GM06990 (cell line): ENCODE measurements at regions not wholly inside any gene's neighbourhood (a gene's known extent, or its start where the extent isn't known, plus 50 kb on each side); places are given as distances from the start of the nearest gene placed in this dataset.

Source experiments
- DNase-seq: peaks from one replicate; pipeline ENCODE4 v3.0.0-alpha.2; 2011; ENCODE audit not compliant: insufficient read length; ENCODE audit errors: extremely low read depth
- H3K27me3 ChIP-seq: replicated peaks from 2 replicates; pipeline ENCODE4 v1.6.0; 2011; ENCODE audit warnings: low read length; ENCODE audit not compliant: control insufficient read depth, insufficient read depth
- H3K36me3 ChIP-seq: 2 replicates; pipeline ENCODE4 v1.5.1; 2011; ENCODE audit warnings: low read length; ENCODE audit not compliant: control insufficient read depth, insufficient read depth
- H3K4me3 ChIP-seq: replicated peaks from 2 replicates; pipeline ENCODE4 v1.5.1; 2011; ENCODE audit warnings: low read depth, mild to moderate bottlenecking, control low read depth, low read length
- TF ChIP-seq, protein P1 (sequence below): IDR thresholded peaks from 2 replicates; pipeline ENCODE4 v1.5.1; 2011; ENCODE audit warnings: low read length, control low read depth, mild to moderate bottlenecking, inconsistent platforms; ENCODE audit not compliant: insufficient read depth, poor library complexity, severe bottlenecking

DNA sequence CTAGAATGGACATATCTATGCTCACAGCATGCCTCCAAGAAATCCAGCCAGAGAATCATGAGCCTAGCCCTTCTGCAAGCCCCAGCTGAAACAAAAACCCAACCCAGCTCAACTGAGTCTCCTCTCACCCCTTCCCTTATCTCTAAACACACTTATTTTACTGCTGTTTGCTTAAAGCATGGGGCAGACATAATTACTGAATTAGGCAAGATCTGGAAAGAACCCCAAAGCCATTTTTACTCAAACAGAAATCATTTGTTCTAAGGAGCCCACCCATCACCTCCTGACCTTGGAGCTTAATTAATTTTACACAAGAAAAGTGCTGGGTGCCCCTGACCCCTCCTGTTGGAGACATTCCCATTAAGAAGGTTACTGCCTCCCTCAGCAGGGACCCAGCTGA, 291.6 kb downstream of the MAFB start:
- no peaks in the 10 kb centered on the region for H3K27me3 ChIP-seq

DNA sequence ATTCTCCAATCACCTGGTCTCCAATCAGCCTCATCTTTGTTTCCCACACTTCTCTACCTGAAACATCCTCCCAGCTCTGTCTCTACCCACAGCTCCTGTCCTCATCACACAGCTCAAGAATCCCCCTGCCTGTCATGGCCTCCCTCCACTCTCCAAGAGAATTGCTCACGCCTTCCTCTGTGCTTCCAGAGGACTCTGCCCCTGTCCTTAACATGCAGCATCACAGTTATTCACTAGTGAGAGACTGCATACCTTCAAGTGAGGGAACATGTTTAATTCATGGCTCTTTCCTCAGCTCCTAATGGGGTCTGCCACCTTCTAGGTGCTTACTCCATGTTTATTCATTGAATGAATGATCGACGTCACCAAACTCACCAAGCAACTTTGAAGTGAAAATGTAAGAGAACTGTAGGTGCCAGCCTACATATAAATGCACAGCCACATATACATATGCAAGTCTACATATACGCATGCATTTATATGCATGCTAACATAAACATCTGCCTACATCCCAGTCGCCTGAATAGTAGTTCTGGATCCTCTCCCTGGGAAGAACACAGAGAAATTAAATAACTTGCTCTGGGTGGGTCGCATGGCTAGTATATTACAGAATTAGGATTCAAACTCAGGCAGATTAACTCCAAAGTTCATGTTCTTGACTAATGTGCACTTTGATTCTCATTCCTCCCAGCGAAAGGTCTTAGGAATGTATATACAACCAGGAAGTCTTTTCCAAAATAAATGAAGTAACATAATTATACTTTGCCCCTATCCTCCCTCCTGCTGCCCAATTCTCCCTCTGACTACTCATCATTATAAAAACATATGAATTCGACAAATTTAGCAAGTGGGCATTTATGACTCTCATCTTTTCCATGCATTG, 295.6 kb downstream of the MAFB start:
- no peak for DNase-seq
- Histone ChIP-seq H3K36me3 (no peaks in the 10 kb centered on the region), H3K27me3 (peaks cover 1% of the 10 kb centered on the region; the same call in 1 of the 2 replicates), H3K4me3 (no peak overlapping the region)
- TF ChIP-seq, protein P1, sequence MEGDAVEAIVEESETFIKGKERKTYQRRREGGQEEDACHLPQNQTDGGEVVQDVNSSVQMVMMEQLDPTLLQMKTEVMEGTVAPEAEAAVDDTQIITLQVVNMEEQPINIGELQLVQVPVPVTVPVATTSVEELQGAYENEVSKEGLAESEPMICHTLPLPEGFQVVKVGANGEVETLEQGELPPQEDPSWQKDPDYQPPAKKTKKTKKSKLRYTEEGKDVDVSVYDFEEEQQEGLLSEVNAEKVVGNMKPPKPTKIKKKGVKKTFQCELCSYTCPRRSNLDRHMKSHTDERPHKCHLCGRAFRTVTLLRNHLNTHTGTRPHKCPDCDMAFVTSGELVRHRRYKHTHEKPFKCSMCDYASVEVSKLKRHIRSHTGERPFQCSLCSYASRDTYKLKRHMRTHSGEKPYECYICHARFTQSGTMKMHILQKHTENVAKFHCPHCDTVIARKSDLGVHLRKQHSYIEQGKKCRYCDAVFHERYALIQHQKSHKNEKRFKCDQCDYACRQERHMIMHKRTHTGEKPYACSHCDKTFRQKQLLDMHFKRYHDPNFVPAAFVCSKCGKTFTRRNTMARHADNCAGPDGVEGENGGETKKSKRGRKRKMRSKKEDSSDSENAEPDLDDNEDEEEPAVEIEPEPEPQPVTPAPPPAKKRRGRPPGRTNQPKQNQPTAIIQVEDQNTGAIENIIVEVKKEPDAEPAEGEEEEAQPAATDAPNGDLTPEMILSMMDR, result no peak

More for the DNA sequence above, 291.6 kb downstream of the MAFB start:
- H3K4me3 ChIP-seq, result no peak overlapping the region
- DNase-seq, result no peak
- TF ChIP-seq, protein P1, result no peak
- H3K36me3 ChIP-seq, result no peaks in the 10 kb centered on the region

DNA sequence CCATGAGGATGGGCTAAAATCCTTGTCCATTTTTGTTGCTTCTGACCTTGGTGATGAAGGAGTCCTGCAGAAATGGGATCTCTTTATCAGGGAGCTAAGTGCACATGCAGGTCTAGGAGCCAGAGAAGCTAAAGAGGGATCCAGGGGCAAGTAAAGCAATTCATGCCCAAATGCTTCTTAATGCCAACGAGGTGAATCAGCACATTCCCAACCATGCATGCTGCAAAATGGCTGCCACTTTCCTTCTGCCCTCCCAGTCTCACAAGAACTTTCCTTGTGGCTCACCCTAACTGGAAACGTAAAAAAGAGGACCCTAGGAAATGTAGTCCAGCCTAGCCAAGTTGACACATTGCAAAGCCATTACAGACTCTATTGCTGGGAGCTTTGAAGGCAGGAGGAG, 298.4 kb downstream of the MAFB start:
- Histone ChIP-seq H3K27me3 (peaks cover 1% of the 10 kb centered on the region; the same call in 1 of the 2 replicates), H3K4me3 (no peak overlapping the region), H3K36me3 (no peaks in the 10 kb centered on the region)
- TF ChIP-seq, protein P1, result no peak
- no peak for DNase-seq

DNA sequence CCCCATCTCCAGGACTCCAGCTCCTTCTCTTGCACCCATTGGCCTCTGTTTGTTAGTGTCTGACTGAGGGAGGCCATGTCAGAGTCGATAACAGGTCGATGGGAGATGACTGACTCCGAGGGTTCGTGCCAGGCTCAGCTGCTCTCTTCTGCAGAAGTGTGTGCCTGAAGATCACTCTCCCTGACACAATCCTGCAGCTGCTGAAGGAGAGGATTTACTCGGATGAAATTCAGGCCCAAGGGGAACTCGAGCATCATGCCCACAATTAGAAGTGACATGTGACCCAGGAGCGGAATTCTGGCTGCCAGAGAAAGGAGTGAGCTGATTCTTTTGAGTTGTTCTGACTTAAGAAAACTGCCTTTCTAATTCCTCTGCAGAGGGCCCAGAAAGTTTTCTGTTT, 318.2 kb downstream of the MAFB start:
- TF ChIP-seq, protein P1, result no peak
- H3K36me3 ChIP-seq, result no peaks in the 10 kb centered on the region
- H3K4me3 ChIP-seq, result no peak overlapping the region
- H3K27me3 ChIP-seq, result no peaks in the 10 kb centered on the region
- no peak for DNase-seq

DNA sequence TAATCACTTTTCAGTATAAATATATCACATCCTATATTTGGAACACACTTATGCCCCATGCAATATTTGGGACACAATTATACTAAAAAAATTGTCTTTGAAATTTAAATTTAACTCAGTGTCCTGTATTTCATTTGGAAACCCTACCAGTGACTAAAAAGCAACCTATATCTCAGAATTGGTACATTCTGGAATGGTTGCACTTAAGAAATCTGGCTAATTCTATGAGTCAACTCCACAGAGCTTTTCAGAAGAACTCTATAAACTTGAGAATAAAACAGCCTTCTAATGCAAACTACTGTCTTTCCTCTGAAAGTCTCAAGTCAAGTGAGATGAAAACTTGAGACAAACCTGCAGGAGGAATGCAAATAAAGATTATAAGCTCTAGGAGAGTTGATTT, 320.2 kb downstream of the MAFB start:
- TF ChIP-seq, protein P1, result no peak
- Histone ChIP-seq H3K36me3 (no peaks in the 10 kb centered on the region), H3K4me3 (no peak overlapping the region), H3K27me3 (no peaks in the 10 kb centered on the region)
- DNase-seq, result no peak
